ENCODE measurements at regions not wholly inside any gene's neighbourhood (a gene's known extent, or its start where the extent isn't known, plus 50 kb on each side); places are given as distances from the start of the nearest gene placed in this dataset.

- Histone ChIP-seq H3K4me1 (ENCODE audit: control insufficient read depth in 2 of 2, insufficient read depth in 2 of 2, low read length in 2 of 2) (no peaks in the 10 kb centered on the region), H4K20me1 (ENCODE audit: control insufficient read depth, insufficient read depth, low read length, poor library complexity, severe bottlenecking) (no peaks in the 10 kb centered on the region), H2AFZ (ENCODE audit: insufficient read depth, low read depth, low read length, poor library complexity, severe bottlenecking) (no peak overlapping the region), H3K27ac (ENCODE audit: low read length in 2 of 2) (no peak overlapping the region), H3K9ac (ENCODE audit: low read length) (no peak overlapping the region), H3K9me3 (ENCODE audit: control extremely low read depth in 1 of 3, control insufficient read depth in 2 of 3, insufficient read depth in 1 of 3, low read length in 2 of 3) (no peaks in the 10 kb centered on the region), H3K4me2 (replicated peaks; ENCODE audit: low read depth, low read length, poor library complexity, severe bottlenecking) (no peak overlapping the region), H3K4me3 (ENCODE audit: control extremely low read depth in 1 of 5, extremely low read depth in 1 of 5, insufficient read depth in 1 of 5, low read depth in 2 of 5, low read length in 4 of 5) (no peak overlapping the region), H3K79me2 (ENCODE audit: control insufficient read depth, insufficient read depth, low read length) (no peaks in the 10 kb centered on the region), H3K36me3 (replicated peaks in 1 of 2; ENCODE audit: control extremely low read depth in 1 of 2, control insufficient read depth in 1 of 2, extremely low read depth in 1 of 2, insufficient read depth in 2 of 2, low read length in 1 of 2) (no peaks in the 10 kb centered on the region), H3K27me3 (replicated peaks in 1 of 4; ENCODE audit: control extremely low read depth in 1 of 4, control insufficient read depth in 3 of 4, insufficient read depth in 4 of 4, low read length in 3 of 4) (no peaks in the 10 kb centered on the region)
- Mint-ChIP-seq H3K27ac (no peak overlapping the region), H3K4me1 (no peaks in the 10 kb centered on the region), H3K27me3 (peaks cover 4% of the 10 kb centered on the region), H3K9me3 (ENCODE audit: insufficient read depth) (no peaks in the 10 kb centered on the region), H3K4me3 (no peak overlapping the region)
- ATAC-seq (ENCODE audit: low read depth) (no peak), DNase-seq (no peak)
- no CpG with 5 or more reads among the region's 4 CpGs for WGBS (ENCODE audit: insufficient coverage)
- intact Hi-C loops (cut with micrococcal nuclease): no loop called here
- POLR2A ChIA-PET: no interaction called here
- CTCF ChIA-PET: no interaction called here
- no peak for TF ChIP-seq EZH2 (IDR thresholded peaks at IDR 0.05; ENCODE audit: borderline replicate concordance, insufficient read depth, low read depth, low read length, poor library complexity, severe bottlenecking)
- TF ChIP-seq, protein P1, sequence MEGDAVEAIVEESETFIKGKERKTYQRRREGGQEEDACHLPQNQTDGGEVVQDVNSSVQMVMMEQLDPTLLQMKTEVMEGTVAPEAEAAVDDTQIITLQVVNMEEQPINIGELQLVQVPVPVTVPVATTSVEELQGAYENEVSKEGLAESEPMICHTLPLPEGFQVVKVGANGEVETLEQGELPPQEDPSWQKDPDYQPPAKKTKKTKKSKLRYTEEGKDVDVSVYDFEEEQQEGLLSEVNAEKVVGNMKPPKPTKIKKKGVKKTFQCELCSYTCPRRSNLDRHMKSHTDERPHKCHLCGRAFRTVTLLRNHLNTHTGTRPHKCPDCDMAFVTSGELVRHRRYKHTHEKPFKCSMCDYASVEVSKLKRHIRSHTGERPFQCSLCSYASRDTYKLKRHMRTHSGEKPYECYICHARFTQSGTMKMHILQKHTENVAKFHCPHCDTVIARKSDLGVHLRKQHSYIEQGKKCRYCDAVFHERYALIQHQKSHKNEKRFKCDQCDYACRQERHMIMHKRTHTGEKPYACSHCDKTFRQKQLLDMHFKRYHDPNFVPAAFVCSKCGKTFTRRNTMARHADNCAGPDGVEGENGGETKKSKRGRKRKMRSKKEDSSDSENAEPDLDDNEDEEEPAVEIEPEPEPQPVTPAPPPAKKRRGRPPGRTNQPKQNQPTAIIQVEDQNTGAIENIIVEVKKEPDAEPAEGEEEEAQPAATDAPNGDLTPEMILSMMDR (IDR thresholded peaks at IDR 0.05): peak; percentile 71
Measured at GRCh38 chr1:78333502-78333901, 157.3 kb upstream of the PTGFR start.

DNA sequence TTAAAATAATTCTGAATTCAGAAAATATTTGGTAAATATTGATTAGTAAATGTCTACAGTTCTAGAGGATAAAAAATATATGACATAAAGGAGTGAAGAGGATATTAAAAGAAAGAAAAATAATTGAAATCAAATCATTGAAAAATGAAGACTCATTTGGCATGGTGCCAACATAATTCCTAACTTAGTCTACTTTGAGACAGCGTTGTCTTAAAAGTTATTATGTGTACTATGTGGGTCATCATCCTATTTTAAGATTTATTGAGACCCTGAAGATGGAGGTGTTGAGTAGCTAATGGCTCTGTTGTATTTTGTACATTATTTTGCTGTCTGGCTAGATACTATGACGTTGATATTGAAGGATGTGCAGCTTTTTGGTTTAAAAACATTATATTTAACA is 156.7 kb upstream of the PTGFR start:
- Histone ChIP-seq H3K4me3 (ENCODE audit: control extremely low read depth in 1 of 5, extremely low read depth in 1 of 5, insufficient read depth in 1 of 5, low read depth in 2 of 5, low read length in 4 of 5) (no peak overlapping the region), H3K27ac (ENCODE audit: low read length in 2 of 2) (no peak overlapping the region), H3K4me2 (replicated peaks; ENCODE audit: low read depth, low read length, poor library complexity, severe bottlenecking) (no peak overlapping the region), H3K27me3 (replicated peaks in 1 of 4; ENCODE audit: control extremely low read depth in 1 of 4, control insufficient read depth in 3 of 4, insufficient read depth in 4 of 4, low read length in 3 of 4) (no peaks in the 10 kb centered on the region), H3K79me2 (ENCODE audit: control insufficient read depth, insufficient read depth, low read length) (no peaks in the 10 kb centered on the region), H2AFZ (ENCODE audit: insufficient read depth, low read depth, low read length, poor library complexity, severe bottlenecking) (no peak overlapping the region), H3K36me3 (replicated peaks in 1 of 2; ENCODE audit: control extremely low read depth in 1 of 2, control insufficient read depth in 1 of 2, extremely low read depth in 1 of 2, insufficient read depth in 2 of 2, low read length in 1 of 2) (no peaks in the 10 kb centered on the region), H3K9ac (ENCODE audit: low read length) (no peak overlapping the region), H3K9me3 (ENCODE audit: control extremely low read depth in 1 of 3, control insufficient read depth in 2 of 3, insufficient read depth in 1 of 3, low read length in 2 of 3) (no peaks in the 10 kb centered on the region), H3K4me1 (ENCODE audit: control insufficient read depth in 2 of 2, insufficient read depth in 2 of 2, low read length in 2 of 2) (no peaks in the 10 kb centered on the region), H4K20me1 (ENCODE audit: control insufficient read depth, insufficient read depth, low read length, poor library complexity, severe bottlenecking) (no peaks in the 10 kb centered on the region)
- DNase-seq: no peak
- Mint-ChIP-seq H3K4me3 (no peak overlapping the region), H3K27me3 (peaks cover 4% of the 10 kb centered on the region), H3K4me1 (no peaks in the 10 kb centered on the region), H3K9me3 (ENCODE audit: insufficient read depth) (no peaks in the 10 kb centered on the region), H3K27ac (no peak overlapping the region)
- TF ChIP-seq, protein P1 (IDR thresholded peaks at IDR 0.05): no peak
- TF ChIP-seq EZH2 (IDR thresholded peaks at IDR 0.05; ENCODE audit: borderline replicate concordance, insufficient read depth, low read depth, low read length, poor library complexity, severe bottlenecking): no peak
- no peak for ATAC-seq (ENCODE audit: low read depth)
- POLR2A ChIA-PET: no interaction called here
- CTCF ChIA-PET: no interaction called here
- intact Hi-C loops (cut with micrococcal nuclease): no loop called here
- no CpG with 5 or more reads among the region's 2 CpGs for WGBS (ENCODE audit: insufficient coverage)

Measured in B cell (primary cell).